GM12891 (cell line): ENCODE measurements at regions not wholly inside any gene's neighbourhood (a gene's known extent, or its start where the extent isn't known, plus 50 kb on each side); places are given as distances from the start of the nearest gene placed in this dataset.
"Not testable (repeated sequence)": the region's sequence is repeated elsewhere in the genome, so short reads cannot be mapped to it uniquely, and the experiment has no call there.

Experiments used
- DNase-seq: peaks from one replicate; pipeline ENCODE4 v3.0.0; 2011; ENCODE audit warnings: low spot score; ENCODE audit not compliant: insufficient read length
- FAIRE-seq: peaks from 2 replicates; lab custom pipeline; 2011; peaks lifted over from hg19 to GRCh38; lab: Jason Lieb, UNC
- PAX5 ChIP-seq: IDR thresholded peaks from 2 replicates; pipeline ENCODE4 v1.6.1; 2011; ENCODE audit warnings: low read length, moderate library complexity, mild to moderate bottlenecking; ENCODE audit not compliant: insufficient read depth, severe bottlenecking
- POLR2A ChIP-seq: IDR thresholded peaks from 2 replicates; pipeline ENCODE4 v1.6.1; 2011; ENCODE audit warnings: low read depth, low read length, control low read depth
- POLR2AphosphoS5 ChIP-seq: IDR thresholded peaks from 2 replicates; pipeline ENCODE4 v1.6.1; 2011; ENCODE audit warnings: low read depth, low read length, control low read depth
- POU2F2 ChIP-seq: IDR thresholded peaks from 2 replicates; pipeline ENCODE4 v1.6.1; 2011; ENCODE audit warnings: low read depth, mild to moderate bottlenecking, control low read depth, low read length, moderate library complexity
- SPI1 ChIP-seq: IDR thresholded peaks from 2 replicates; pipeline ENCODE4 v1.6.1; 2011; ENCODE audit warnings: low read depth, low read length, control low read depth
- TAF1 ChIP-seq: IDR thresholded peaks from 2 replicates; pipeline ENCODE4 v1.6.1; 2011; ENCODE audit warnings: low read depth, low read length, control low read depth

GRCh38 chr6:10098756-10099528, 315.9 kb downstream of the TFAP2A start:
- DNase-seq (no peak), FAIRE-seq (no peak)
- no peak for TF ChIP-seq POLR2A
- TF ChIP-seq PAX5, result no peak
- TF ChIP-seq POU2F2, result no peak
- TF ChIP-seq POLR2AphosphoS5, result no peak
- TF ChIP-seq TAF1, result no peak
- TF ChIP-seq SPI1, result no peak

- DNase-seq (no peak), FAIRE-seq (no peak)
- no peak for TF ChIP-seq POLR2A
- no peak for TF ChIP-seq SPI1
- TF ChIP-seq POU2F2, result no peak
- TF ChIP-seq TAF1, result no peak
- no peak for TF ChIP-seq POLR2AphosphoS5
- TF ChIP-seq PAX5, result no peak
These were observed 321.6 kb downstream of the TFAP2A start for GRCh38 chr6:10093282-10093681.

- FAIRE-seq (no peak), DNase-seq (no peak)
- TF ChIP-seq TAF1, result no peak
- TF ChIP-seq POLR2AphosphoS5, result no peak
- TF ChIP-seq PAX5, result no peak
- no peak for TF ChIP-seq POLR2A
- TF ChIP-seq SPI1, result no peak
- TF ChIP-seq POU2F2, result no peak
These were observed 330.5 kb downstream of the TFAP2A start for GRCh38 chr6:10084111-10084986.

- no peak for TF ChIP-seq POLR2A
- TF ChIP-seq TAF1, result no peak
- no peak for TF ChIP-seq SPI1
- TF ChIP-seq POLR2AphosphoS5, result no peak
- TF ChIP-seq POU2F2, result no peak
- no peak for TF ChIP-seq PAX5
- FAIRE-seq, result no peak
- DNase-seq, result no peak
These were observed 332.5 kb downstream of the TFAP2A start for GRCh38 chr6:10082385-10082784.

GRCh38 chr6:10081957-10082356, 332.9 kb downstream of the TFAP2A start:
- TF ChIP-seq PAX5 (no peak), POU2F2 (no peak), POLR2A (no peak), TAF1 (no peak), POLR2AphosphoS5 (no peak), SPI1 (no peak)
- FAIRE-seq, result no peak
- no peak for DNase-seq

GRCh38 chr6:10081075-10081474, 333.8 kb downstream of the TFAP2A start:
- no peak for TF ChIP-seq TAF1
- TF ChIP-seq SPI1, result no peak
- no peak for TF ChIP-seq PAX5
- DNase-seq, result no peak
- no peak for FAIRE-seq

GRCh38 chr6:10080561-10080960, 334.3 kb downstream of the TFAP2A start:
- no peak for FAIRE-seq
- TF ChIP-seq PAX5 (no peak), POLR2AphosphoS5 (no peak), SPI1 (no peak), TAF1 (no peak), POU2F2 (no peak), POLR2A (no peak)
- DNase-seq, result no peak

- DNase-seq (no peak), FAIRE-seq (no peak)
- TF ChIP-seq POU2F2, result no peak
- no peak for TF ChIP-seq TAF1
- no peak for TF ChIP-seq PAX5
- no peak for TF ChIP-seq POLR2A
- no peak for TF ChIP-seq POLR2AphosphoS5
- TF ChIP-seq SPI1, result no peak
These were observed 336.3 kb downstream of the TFAP2A start for GRCh38 chr6:10078581-10078980.

GRCh38 chr6:10074726-10075125, 340.1 kb downstream of the TFAP2A start:
- not testable (repeated sequence) for DNase-seq, FAIRE-seq

GRCh38 chr6:10073341-10073740, 341.5 kb downstream of the TFAP2A start:
- FAIRE-seq (no peak), DNase-seq (no peak)
- no peak for TF ChIP-seq PAX5
- no peak for TF ChIP-seq SPI1
- no peak for TF ChIP-seq POU2F2
